ENCODE measurements at regions not wholly inside any gene's neighbourhood (a gene's known extent, or its start where the extent isn't known, plus 50 kb on each side); places are given as distances from the start of the nearest gene placed in this dataset.

DNA sequence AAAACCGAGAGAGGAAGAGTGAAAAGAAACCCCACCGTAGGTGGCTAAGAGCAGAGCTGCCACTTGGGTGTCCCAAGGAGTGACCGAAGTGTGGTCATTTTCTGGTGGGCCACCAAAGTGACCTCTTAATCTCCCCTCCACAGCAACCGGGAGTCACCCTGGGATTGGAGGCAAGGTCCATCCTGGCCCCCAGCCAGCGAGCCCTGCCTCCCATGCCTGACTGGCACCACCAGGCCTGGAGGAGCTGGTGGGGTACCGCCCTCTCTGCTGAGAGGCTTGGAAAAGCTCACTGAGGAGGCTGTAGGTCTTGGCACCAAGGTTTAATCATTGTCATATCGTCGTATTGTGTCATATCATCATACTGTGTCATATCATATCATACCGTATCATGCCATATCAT lies 74.0 kb upstream of the TRPM1 start:
- TF ChIP-seq, protein P1, sequence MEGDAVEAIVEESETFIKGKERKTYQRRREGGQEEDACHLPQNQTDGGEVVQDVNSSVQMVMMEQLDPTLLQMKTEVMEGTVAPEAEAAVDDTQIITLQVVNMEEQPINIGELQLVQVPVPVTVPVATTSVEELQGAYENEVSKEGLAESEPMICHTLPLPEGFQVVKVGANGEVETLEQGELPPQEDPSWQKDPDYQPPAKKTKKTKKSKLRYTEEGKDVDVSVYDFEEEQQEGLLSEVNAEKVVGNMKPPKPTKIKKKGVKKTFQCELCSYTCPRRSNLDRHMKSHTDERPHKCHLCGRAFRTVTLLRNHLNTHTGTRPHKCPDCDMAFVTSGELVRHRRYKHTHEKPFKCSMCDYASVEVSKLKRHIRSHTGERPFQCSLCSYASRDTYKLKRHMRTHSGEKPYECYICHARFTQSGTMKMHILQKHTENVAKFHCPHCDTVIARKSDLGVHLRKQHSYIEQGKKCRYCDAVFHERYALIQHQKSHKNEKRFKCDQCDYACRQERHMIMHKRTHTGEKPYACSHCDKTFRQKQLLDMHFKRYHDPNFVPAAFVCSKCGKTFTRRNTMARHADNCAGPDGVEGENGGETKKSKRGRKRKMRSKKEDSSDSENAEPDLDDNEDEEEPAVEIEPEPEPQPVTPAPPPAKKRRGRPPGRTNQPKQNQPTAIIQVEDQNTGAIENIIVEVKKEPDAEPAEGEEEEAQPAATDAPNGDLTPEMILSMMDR (IDR thresholded peaks at IDR 0.05; ENCODE audit: low read length), result no peak
- no peak for TF ChIP-seq EZH2phosphoT487 (IDR thresholded peaks at IDR 0.05; ENCODE audit: low read length)

Data from MM.1S (cell line).